ENCODE measurements at regions not wholly inside any gene's neighbourhood (a gene's known extent, or its start where the extent isn't known, plus 50 kb on each side); places are given as distances from the start of the nearest gene placed in this dataset.
"Not testable (repeated sequence)": the region's sequence is repeated elsewhere in the genome, so short reads cannot be mapped to it uniquely, and the experiment has no call there.

- no peak for DNase-seq
These were observed 483.6 kb downstream of the GBE1 start for GRCh38 chr3:81277853-81278252.

- DNase-seq = no peak
These were observed 486.8 kb downstream of the GBE1 start for GRCh38 chr3:81274671-81275070.

- DNase-seq = no peak
These were observed 490.7 kb downstream of the GBE1 start for GRCh38 chr3:81270603-81271379.

GRCh38 chr3:81268526-81268925 is 492.9 kb downstream of the GBE1 start:
- no peak for DNase-seq

- no peak for DNase-seq
These were observed 499.4 kb downstream of the GBE1 start for GRCh38 chr3:81261996-81262395.

- no peak for DNase-seq
These were observed 506.0 kb downstream of the GBE1 start for GRCh38 chr3:81255463-81255862.

GRCh38 chr3:81251096-81251495 is 510.3 kb downstream of the GBE1 start:
- DNase-seq = no peak

- DNase-seq = no peak
These were observed 511.9 kb downstream of the GBE1 start for GRCh38 chr3:81249540-81250029.

- DNase-seq = no peak
These were observed 515.9 kb downstream of the GBE1 start for GRCh38 chr3:81245501-81245900.

GRCh38 chr3:81245043-81245442 is 516.4 kb downstream of the GBE1 start:
- DNase-seq = no peak

GRCh38 chr3:81244231-81244630 is 517.2 kb downstream of the GBE1 start:
- DNase-seq = no peak

GRCh38 chr3:81242871-81243270 is 518.6 kb downstream of the GBE1 start:
- DNase-seq = no peak

GRCh38 chr3:81237181-81237580 is 524.3 kb downstream of the GBE1 start:
- no peak for DNase-seq

GRCh38 chr3:81218023-81218422 is 543.4 kb downstream of the GBE1 start:
- no peak for DNase-seq

GRCh38 chr3:81217101-81217500 is 544.3 kb downstream of the GBE1 start:
- no peak for DNase-seq

GRCh38 chr3:81216192-81216591 is 545.3 kb downstream of the GBE1 start:
- DNase-seq = no peak

- DNase-seq = no peak
These were observed 546.8 kb downstream of the GBE1 start for GRCh38 chr3:81214631-81215030.

GRCh38 chr3:81199587-81199986 is 561.9 kb downstream of the GBE1 start:
- DNase-seq = no peak

GRCh38 chr3:81198756-81199155 is 562.7 kb downstream of the GBE1 start:
- DNase-seq = no peak

GRCh38 chr3:81198216-81198615 is 563.2 kb downstream of the GBE1 start:
- DNase-seq = no peak

- no peak for DNase-seq
These were observed 564.1 kb downstream of the GBE1 start for GRCh38 chr3:81197386-81197785.

GRCh38 chr3:81195478-81195877 is 566.0 kb downstream of the GBE1 start:
- no peak for DNase-seq

- DNase-seq = no peak
These were observed 575.0 kb downstream of the GBE1 start for GRCh38 chr3:81186412-81186811.

- DNase-seq = not testable (repeated sequence)
These were observed 579.2 kb downstream of the GBE1 start for GRCh38 chr3:81182086-81182875.

All from NCI-H446 treated with DMSO at 0.1 percent for 48 hours (cell line).